ENCODE measurements at regions not wholly inside any gene's neighbourhood (a gene's known extent, or its start where the extent isn't known, plus 50 kb on each side); places are given as distances from the start of the nearest gene placed in this dataset.

- TF ChIP-seq POLR2AphosphoS5 (IDR thresholded peaks at IDR 0.05), result no peak
Measured at GRCh38 chr5:133778636-133779035, 166.3 kb upstream of the FSTL4 start (continued).

- Histone ChIP-seq H3F3A (ENCODE audit: insufficient read depth, low read length, poor library complexity, severe bottlenecking) (no peaks in the 10 kb centered on the region), H3K9me2 (ENCODE audit: insufficient read depth, low read length) (no peaks in the 10 kb centered on the region), H4K20me1 (ENCODE audit: insufficient read depth) (no peaks in the 10 kb centered on the region), H3K9ac (ENCODE audit: low read length) (no peak overlapping the region), H3K27ac (ENCODE audit: low read length) (no peak overlapping the region), H3K36me3 (ENCODE audit: insufficient read depth, low read length) (no peaks in the 10 kb centered on the region), H3K27me3 (ENCODE audit: insufficient read depth, low read depth, low read length) (no peaks in the 10 kb centered on the region), H3K4me2 (ENCODE audit: low read length) (no peak overlapping the region), H3K79me2 (replicated peaks; ENCODE audit: insufficient read depth, low read length) (no peaks in the 10 kb centered on the region), H3K4me3 (ENCODE audit: low read length) (no peak overlapping the region), H2AFZ (ENCODE audit: low read depth, low read length) (no peak overlapping the region), H3K9me3 (ENCODE audit: low read length) (no peaks in the 10 kb centered on the region)
- TF ChIP-seq CTCF (IDR thresholded peaks at IDR 0.05; ENCODE audit: poor library complexity, severe bottlenecking), result no peak
- no peak for TF ChIP-seq EP300 (conservative IDR thresholded peaks at IDR 0.05; ENCODE audit: poor library complexity, severe bottlenecking)
- no peak for TF ChIP-seq SMC3 (conservative IDR thresholded peaks at IDR 0.05; ENCODE audit: poor library complexity)
- no peak for TF ChIP-seq REST (IDR thresholded peaks at IDR 0.05; ENCODE audit: borderline replicate concordance)
- TF ChIP-seq RAD21 (conservative IDR thresholded peaks at IDR 0.05), result no peak
- no peak for TF ChIP-seq MXI1 (conservative IDR thresholded peaks at IDR 0.05; ENCODE audit: poor library complexity, severe bottlenecking)
- TF ChIP-seq EZH2 (IDR thresholded peaks at IDR 0.05; ENCODE audit: borderline replicate concordance, insufficient read depth, low read length, poor library complexity, severe bottlenecking), result no peak
- no peak for TF ChIP-seq TAF1 (IDR thresholded peaks at IDR 0.05; ENCODE audit: low read depth)
- TF ChIP-seq POLR2AphosphoS5 (IDR thresholded peaks at IDR 0.05), result no peak
Measured at GRCh38 chr5:133777951-133778350, 165.6 kb upstream of the FSTL4 start.

- Histone ChIP-seq H3K27ac (ENCODE audit: low read length) (no peak overlapping the region), H3K4me3 (ENCODE audit: low read length) (no peak overlapping the region), H3K9me2 (ENCODE audit: insufficient read depth, low read length) (no peaks in the 10 kb centered on the region), H3K9ac (ENCODE audit: low read length) (no peak overlapping the region), H3K9me3 (ENCODE audit: low read length) (peaks cover 5% of the 10 kb centered on the region), H4K20me1 (ENCODE audit: insufficient read depth) (no peaks in the 10 kb centered on the region), H2AFZ (ENCODE audit: low read depth, low read length) (no peak overlapping the region), H3F3A (ENCODE audit: insufficient read depth, low read length, poor library complexity, severe bottlenecking) (no peaks in the 10 kb centered on the region), H3K4me2 (ENCODE audit: low read length) (no peak overlapping the region), H3K36me3 (ENCODE audit: insufficient read depth, low read length) (no peaks in the 10 kb centered on the region), H3K27me3 (ENCODE audit: insufficient read depth, low read depth, low read length) (no peaks in the 10 kb centered on the region), H3K79me2 (replicated peaks; ENCODE audit: insufficient read depth, low read length) (no peaks in the 10 kb centered on the region)
- TF ChIP-seq MXI1 (conservative IDR thresholded peaks at IDR 0.05; ENCODE audit: poor library complexity, severe bottlenecking), result no peak
- no peak for TF ChIP-seq TAF1 (IDR thresholded peaks at IDR 0.05; ENCODE audit: low read depth)
- no peak for TF ChIP-seq RAD21 (conservative IDR thresholded peaks at IDR 0.05)
- no peak for TF ChIP-seq POLR2AphosphoS5 (IDR thresholded peaks at IDR 0.05)
- no peak for TF ChIP-seq SMC3 (conservative IDR thresholded peaks at IDR 0.05; ENCODE audit: poor library complexity)
- TF ChIP-seq EZH2 (IDR thresholded peaks at IDR 0.05; ENCODE audit: borderline replicate concordance, insufficient read depth, low read length, poor library complexity, severe bottlenecking), result no peak
- no peak for TF ChIP-seq REST (IDR thresholded peaks at IDR 0.05; ENCODE audit: borderline replicate concordance)
- TF ChIP-seq EP300 (conservative IDR thresholded peaks at IDR 0.05; ENCODE audit: poor library complexity, severe bottlenecking), result no peak
- TF ChIP-seq CTCF (IDR thresholded peaks at IDR 0.05; ENCODE audit: poor library complexity, severe bottlenecking), result no peak
Measured at GRCh38 chr5:133775584-133776304, 163.4 kb upstream of the FSTL4 start.

All from neural cell (in vitro differentiated cells).